ENCODE measurements at regions not wholly inside any gene's neighbourhood (a gene's known extent, or its start where the extent isn't known, plus 50 kb on each side); places are given as distances from the start of the nearest gene placed in this dataset.

- H3K4me3 ChIP-seq (ENCODE audit: low read depth, low read length) = no peak overlapping the region
- DNase-seq (ENCODE audit: low read depth) = no peak
- no peak for TF ChIP-seq CTCF (IDR thresholded peaks at IDR 0.05; ENCODE audit: control insufficient read depth, extremely low read depth, insufficient read depth)
These were observed 175.8 kb upstream of the ZBTB20 start for GRCh38 chr3:115322901-115323300.

GRCh38 chr3:115323380-115323779, 176.3 kb upstream of the ZBTB20 start:
- no peak overlapping the region for H3K4me3 ChIP-seq (ENCODE audit: low read depth, low read length)
- TF ChIP-seq CTCF (IDR thresholded peaks at IDR 0.05; ENCODE audit: control insufficient read depth, extremely low read depth, insufficient read depth) = no peak
- no peak for DNase-seq (ENCODE audit: low read depth)

- no peak for TF ChIP-seq CTCF (IDR thresholded peaks at IDR 0.05; ENCODE audit: control insufficient read depth, extremely low read depth, insufficient read depth)
- H3K4me3 ChIP-seq (ENCODE audit: low read depth, low read length) = no peak overlapping the region
- no peak for DNase-seq (ENCODE audit: low read depth)
These were observed 177.0 kb upstream of the ZBTB20 start for GRCh38 chr3:115324056-115324455.

DNA sequence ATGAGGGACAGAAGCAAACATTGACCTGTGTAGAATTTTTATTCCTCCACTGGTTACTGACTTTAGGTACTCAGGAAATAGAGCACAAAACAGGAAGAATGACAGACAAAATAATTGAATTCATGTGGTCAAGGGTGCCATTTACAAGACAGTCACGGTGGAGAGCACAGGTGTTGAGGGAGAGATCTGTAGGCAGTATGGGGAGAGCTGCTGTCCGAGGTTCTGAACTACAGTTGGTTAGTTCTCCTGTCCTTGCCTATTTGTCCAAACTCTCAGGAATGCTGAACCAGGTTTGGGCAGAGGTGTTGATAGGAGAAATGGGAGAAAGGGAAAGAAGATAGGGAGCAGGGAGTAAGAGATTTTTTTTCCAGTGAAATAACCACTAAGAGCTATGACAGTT, 178.5 kb upstream of the ZBTB20 start:
- TF ChIP-seq CTCF (IDR thresholded peaks at IDR 0.05; ENCODE audit: control insufficient read depth, extremely low read depth, insufficient read depth) = no peak
- DNase-seq (ENCODE audit: low read depth) = peak; percentile 4
- H3K4me3 ChIP-seq (ENCODE audit: low read depth, low read length) = no peak overlapping the region

GRCh38 chr3:115330430-115330829, 183.3 kb upstream of the ZBTB20 start:
- no peak for TF ChIP-seq CTCF (IDR thresholded peaks at IDR 0.05; ENCODE audit: control insufficient read depth, extremely low read depth, insufficient read depth)
- H3K4me3 ChIP-seq (ENCODE audit: low read depth, low read length) = no peak overlapping the region
- DNase-seq (ENCODE audit: low read depth) = no peak

DNA sequence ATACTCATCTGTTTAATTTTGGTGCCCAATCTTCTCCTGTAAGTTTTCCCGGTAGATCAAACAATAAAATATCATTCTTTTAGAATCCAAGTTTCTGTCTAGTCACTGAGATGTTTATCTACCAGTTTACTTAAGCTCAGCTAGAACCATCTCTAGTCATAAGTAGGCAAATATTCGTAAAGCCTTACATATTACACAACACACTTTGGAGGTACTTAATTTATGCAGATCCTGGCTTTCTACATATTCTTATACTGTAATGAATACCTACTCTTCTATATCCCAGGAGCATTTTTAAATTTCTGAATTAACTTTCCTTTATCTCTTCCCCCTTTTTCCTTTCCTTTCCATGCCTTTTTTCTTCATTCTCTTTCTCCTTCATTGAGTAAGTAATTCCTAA, 185.9 kb upstream of the ZBTB20 start:
- no peak overlapping the region for H3K4me3 ChIP-seq (ENCODE audit: low read depth, low read length)
- no peak for TF ChIP-seq CTCF (IDR thresholded peaks at IDR 0.05; ENCODE audit: control insufficient read depth, extremely low read depth, insufficient read depth)
- no peak for DNase-seq (ENCODE audit: low read depth)

DNA sequence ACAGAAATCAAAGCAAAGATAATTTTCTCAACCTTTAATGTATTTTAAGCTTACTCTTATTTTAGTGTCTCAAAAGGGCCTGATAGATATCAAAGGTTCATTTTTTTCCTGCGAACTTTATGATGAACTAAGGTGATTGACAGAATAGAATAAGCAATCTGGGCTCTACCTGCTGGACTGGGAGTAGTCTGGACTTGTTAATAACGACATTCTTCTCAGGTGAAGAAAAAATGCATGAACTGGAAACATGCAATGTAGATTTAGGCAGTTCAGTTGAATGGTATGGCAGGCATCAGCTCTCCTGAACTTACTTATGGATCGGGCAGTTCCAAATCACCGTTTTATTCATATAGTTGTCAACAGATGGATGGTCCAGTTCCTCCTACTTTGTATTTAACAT, 189.7 kb upstream of the ZBTB20 start:
- DNase-seq (ENCODE audit: low read depth) = no peak
- TF ChIP-seq CTCF (IDR thresholded peaks at IDR 0.05; ENCODE audit: control insufficient read depth, extremely low read depth, insufficient read depth) = no peak
- H3K4me3 ChIP-seq (ENCODE audit: low read depth, low read length) = no peak overlapping the region
